ENCODE measurements at regions not wholly inside any gene's neighbourhood (a gene's known extent, or its start where the extent isn't known, plus 50 kb on each side); places are given as distances from the start of the nearest gene placed in this dataset.

GRCh38 chr3:72630327-72630968 lies 217.8 kb downstream of the SHQ1 start:
- DNase-seq, result no peak
- no peak for TF ChIP-seq CTCF (IDR thresholded peaks at IDR 0.05; ENCODE audit: low read depth, low read length)
- Histone ChIP-seq H3K36me3 (no peaks in the 10 kb centered on the region), H3K4me1 (peaks cover 5% of the 10 kb centered on the region), H3K4me3 (ENCODE audit: low read depth, low read length) (no peak overlapping the region), H3K9me3 (no peaks in the 10 kb centered on the region), H3K27me3 (no peaks in the 10 kb centered on the region)

- H3K27me3 ChIP-seq, result no peaks in the 10 kb centered on the region
- no peaks in the 10 kb centered on the region for H3K9me3 ChIP-seq
- no peak for TF ChIP-seq CTCF (IDR thresholded peaks at IDR 0.05; ENCODE audit: low read depth, low read length)
- no peak for DNase-seq
- H3K36me3 ChIP-seq, result no peaks in the 10 kb centered on the region
- H3K4me1 ChIP-seq, result peaks cover 5% of the 10 kb centered on the region
- H3K4me3 ChIP-seq (ENCODE audit: low read depth, low read length), result no peak overlapping the region
Measured at GRCh38 chr3:72629191-72629631, 219.0 kb downstream of the SHQ1 start.

GRCh38 chr3:72628065-72628464 lies 220.2 kb downstream of the SHQ1 start:
- no peak for DNase-seq
- TF ChIP-seq CTCF (IDR thresholded peaks at IDR 0.05; ENCODE audit: low read depth, low read length), result no peak
- H3K9me3 ChIP-seq, result no peaks in the 10 kb centered on the region
- H3K36me3 ChIP-seq, result no peaks in the 10 kb centered on the region
- no peaks in the 10 kb centered on the region for H3K27me3 ChIP-seq
- no peak overlapping the region for H3K4me3 ChIP-seq (ENCODE audit: low read depth, low read length)
- peaks cover 5% of the 10 kb centered on the region for H3K4me1 ChIP-seq

GRCh38 chr3:72627271-72627670 lies 221.0 kb downstream of the SHQ1 start:
- peaks cover 5% of the 10 kb centered on the region for H3K4me1 ChIP-seq
- H3K36me3 ChIP-seq, result no peaks in the 10 kb centered on the region
- TF ChIP-seq CTCF (IDR thresholded peaks at IDR 0.05; ENCODE audit: low read depth, low read length), result no peak
- H3K9me3 ChIP-seq, result no peaks in the 10 kb centered on the region
- H3K4me3 ChIP-seq (ENCODE audit: low read depth, low read length), result no peak overlapping the region
- H3K27me3 ChIP-seq, result no peaks in the 10 kb centered on the region
- DNase-seq, result no peak

GRCh38 chr3:72625602-72626337 lies 222.5 kb downstream of the SHQ1 start:
- H3K4me1 ChIP-seq, result peaks cover 5% of the 10 kb centered on the region
- H3K27me3 ChIP-seq, result no peaks in the 10 kb centered on the region
- DNase-seq, result no peak
- no peaks in the 10 kb centered on the region for H3K36me3 ChIP-seq
- H3K4me3 ChIP-seq (ENCODE audit: low read depth, low read length), result no peak overlapping the region
- no peak for TF ChIP-seq CTCF (IDR thresholded peaks at IDR 0.05; ENCODE audit: low read depth, low read length)
- H3K9me3 ChIP-seq, result no peaks in the 10 kb centered on the region

- no peak for DNase-seq
Measured at GRCh38 chr3:72624656-72625055, 223.6 kb downstream of the SHQ1 start.

More at GRCh38 chr3:72624656-72625055, 223.6 kb downstream of the SHQ1 start:
- Histone ChIP-seq H3K36me3 (no peaks in the 10 kb centered on the region), H3K27me3 (no peaks in the 10 kb centered on the region), H3K4me1 (peaks cover 5% of the 10 kb centered on the region), H3K9me3 (no peaks in the 10 kb centered on the region), H3K4me3 (ENCODE audit: low read depth, low read length) (no peak overlapping the region)
- no peak for TF ChIP-seq CTCF (IDR thresholded peaks at IDR 0.05; ENCODE audit: low read depth, low read length)

Data from BE2C (cell line).